Stomach (tissue), 4 donors: ENCODE measurements at regions not wholly inside any gene's neighbourhood (a gene's known extent, or its start where the extent isn't known, plus 50 kb on each side); places are given as distances from the start of the nearest gene placed in this dataset.

Experiments used
- CTCF ChIP-seq, 7 experiments: fragments of 450-650 bp in 4 of 7; fragments of 200-600 bp in 3 of 7; sonication (generic) in 3 of 7; IDR thresholded peaks; one replicate each; pipeline ENCODE4 v1.5.1; 2016 to 2019; ENCODE audit warnings: antibody characterized with exemption in 7 of 7, control low read depth in 2 of 7, mild to moderate bottlenecking in 1 of 7
- EP300 ChIP-seq: sonication (generic); formaldehyde crosslinking; IDR thresholded peaks from one replicate; pipeline ENCODE4 v1.6.1; 2017; ENCODE audit warnings: antibody characterized with exemption
- POLR2A ChIP-seq, 4 donors: fragments of 450-650 bp; IDR thresholded peaks; one replicate each; pipeline ENCODE4 v1.6.1; 2016; ENCODE audit warnings: antibody characterized with exemption in 4 of 4, control low read depth in 2 of 4, mild to moderate bottlenecking in 1 of 4, moderate library complexity in 1 of 4
- POLR2AphosphoS5 ChIP-seq, 3 donors: sonication (generic); formaldehyde crosslinking; IDR thresholded peaks; one replicate each; pipeline ENCODE4 v1.6.1; 2016; ENCODE audit warnings: antibody characterized with exemption in 3 of 3

GRCh38 chr6:21856456-21856825, 262.9 kb downstream of the SOX4 start:
- TF ChIP-seq CTCF (IDR thresholded peaks at IDR 0.05) (no peak), POLR2AphosphoS5 (IDR thresholded peaks at IDR 0.05) (peak in 1 of 3 donors; percentile 12), POLR2A (IDR thresholded peaks at IDR 0.05) (no peak), EP300 (no peak)
